ENCODE measurements at regions not wholly inside any gene's neighbourhood (a gene's known extent, or its start where the extent isn't known, plus 50 kb on each side); places are given as distances from the start of the nearest gene placed in this dataset.

DNA sequence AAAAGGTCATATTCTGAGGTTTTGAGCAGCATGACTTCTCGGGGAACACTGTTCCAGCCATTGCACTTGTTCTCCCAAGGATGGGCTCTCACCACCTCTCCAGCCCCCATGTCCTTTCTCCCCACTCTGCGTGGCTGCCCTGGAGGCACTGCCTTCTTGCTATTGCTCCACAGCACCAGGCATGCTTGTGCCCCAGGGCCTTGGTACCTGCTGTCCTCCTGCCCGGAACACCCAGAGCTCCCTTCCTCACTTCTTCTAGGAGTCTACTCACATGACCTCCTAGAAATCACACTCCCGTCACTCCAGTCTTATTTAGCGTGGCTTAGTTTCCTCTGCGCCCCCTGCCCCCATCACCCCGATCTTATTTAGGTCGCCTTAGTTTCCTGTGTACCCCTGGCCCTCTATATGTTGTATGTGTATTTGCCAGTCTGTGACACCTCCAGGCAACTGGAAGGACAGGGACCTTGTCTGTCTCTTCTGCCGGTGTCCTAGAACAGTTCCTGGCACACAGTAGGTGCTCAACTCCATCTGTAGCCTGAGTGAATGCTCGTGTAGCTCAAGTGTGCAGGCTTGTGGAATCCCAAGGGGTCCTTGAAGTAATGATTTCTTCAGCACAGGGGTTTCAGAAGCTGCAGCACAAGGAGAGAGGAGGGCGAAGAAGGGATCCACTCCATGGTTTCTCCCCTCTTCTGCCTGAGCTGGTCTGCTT is 208.6 kb upstream of the CIBAR2 start:
- DNase-seq (ENCODE audit: low spot score): no peak
- TF ChIP-seq, protein P1, sequence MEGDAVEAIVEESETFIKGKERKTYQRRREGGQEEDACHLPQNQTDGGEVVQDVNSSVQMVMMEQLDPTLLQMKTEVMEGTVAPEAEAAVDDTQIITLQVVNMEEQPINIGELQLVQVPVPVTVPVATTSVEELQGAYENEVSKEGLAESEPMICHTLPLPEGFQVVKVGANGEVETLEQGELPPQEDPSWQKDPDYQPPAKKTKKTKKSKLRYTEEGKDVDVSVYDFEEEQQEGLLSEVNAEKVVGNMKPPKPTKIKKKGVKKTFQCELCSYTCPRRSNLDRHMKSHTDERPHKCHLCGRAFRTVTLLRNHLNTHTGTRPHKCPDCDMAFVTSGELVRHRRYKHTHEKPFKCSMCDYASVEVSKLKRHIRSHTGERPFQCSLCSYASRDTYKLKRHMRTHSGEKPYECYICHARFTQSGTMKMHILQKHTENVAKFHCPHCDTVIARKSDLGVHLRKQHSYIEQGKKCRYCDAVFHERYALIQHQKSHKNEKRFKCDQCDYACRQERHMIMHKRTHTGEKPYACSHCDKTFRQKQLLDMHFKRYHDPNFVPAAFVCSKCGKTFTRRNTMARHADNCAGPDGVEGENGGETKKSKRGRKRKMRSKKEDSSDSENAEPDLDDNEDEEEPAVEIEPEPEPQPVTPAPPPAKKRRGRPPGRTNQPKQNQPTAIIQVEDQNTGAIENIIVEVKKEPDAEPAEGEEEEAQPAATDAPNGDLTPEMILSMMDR (IDR thresholded peaks at IDR 0.05; ENCODE audit: unreplicated experiment): no peak
- H3K27me3 Mint-ChIP-seq (ENCODE audit: unreplicated experiment): peaks cover 8% of the 10 kb centered on the region
- H3K27ac Mint-ChIP-seq (ENCODE audit: unreplicated experiment): no peak overlapping the region
- H3K9me3 Mint-ChIP-seq (ENCODE audit: unreplicated experiment): no peaks in the 10 kb centered on the region
- H3K36me3 Mint-ChIP-seq (ENCODE audit: low read depth, unreplicated experiment): no peaks in the 10 kb centered on the region
- H3K4me3 Mint-ChIP-seq (ENCODE audit: unreplicated experiment): no peak overlapping the region
- H3K4me1 Mint-ChIP-seq (ENCODE audit: unreplicated experiment): no peaks in the 10 kb centered on the region

DNA sequence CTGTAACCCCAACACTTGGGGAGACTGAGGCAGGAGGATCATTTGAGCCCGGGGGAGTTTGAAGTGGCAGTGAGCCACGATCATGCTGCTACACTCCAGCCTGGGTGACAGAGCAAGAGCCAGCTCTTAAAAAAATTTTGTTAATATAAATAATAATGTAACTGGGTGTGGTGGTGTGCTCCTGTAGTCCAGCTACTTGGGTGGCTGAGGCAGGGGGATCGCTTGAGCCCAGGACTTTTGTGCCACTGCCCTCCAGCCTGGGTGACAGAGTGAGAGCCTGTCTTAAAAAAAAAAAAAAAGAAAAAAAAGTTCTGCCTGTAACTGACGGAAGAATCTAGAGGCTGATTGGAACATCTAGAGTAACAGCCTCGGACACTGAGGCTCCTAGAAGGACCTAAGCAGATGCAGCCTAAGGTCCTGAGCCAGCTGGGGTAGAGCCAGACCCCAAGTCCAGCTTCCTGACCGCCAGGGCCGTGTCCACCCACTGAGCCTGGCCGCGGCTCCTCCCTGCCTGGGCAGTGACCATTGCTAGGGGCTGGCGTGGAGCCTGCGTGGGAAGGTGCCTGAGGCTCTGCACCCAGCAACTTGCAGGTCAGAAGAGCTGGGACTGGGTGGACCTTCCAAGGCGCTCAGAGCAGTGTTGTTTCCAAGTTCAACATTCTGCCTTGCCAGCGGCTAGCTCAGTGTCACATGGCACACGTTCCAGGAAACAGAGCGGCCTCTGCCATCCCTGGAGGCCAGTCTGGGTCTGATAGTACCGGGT is 209.4 kb upstream of the CIBAR2 start:
- peaks cover 8% of the 10 kb centered on the region for H3K4me1 Mint-ChIP-seq (ENCODE audit: unreplicated experiment)
- TF ChIP-seq, protein P1 (IDR thresholded peaks at IDR 0.05; ENCODE audit: unreplicated experiment): no peak
- no peak overlapping the region for H3K27ac Mint-ChIP-seq (ENCODE audit: unreplicated experiment)
- no peaks in the 10 kb centered on the region for H3K9me3 Mint-ChIP-seq (ENCODE audit: unreplicated experiment)
- peaks cover 8% of the 10 kb centered on the region for H3K27me3 Mint-ChIP-seq (ENCODE audit: unreplicated experiment)
- DNase-seq (ENCODE audit: low spot score): no peak
- H3K4me3 Mint-ChIP-seq (ENCODE audit: unreplicated experiment): no peak overlapping the region
- H3K36me3 Mint-ChIP-seq (ENCODE audit: low read depth, unreplicated experiment): no peaks in the 10 kb centered on the region

DNA sequence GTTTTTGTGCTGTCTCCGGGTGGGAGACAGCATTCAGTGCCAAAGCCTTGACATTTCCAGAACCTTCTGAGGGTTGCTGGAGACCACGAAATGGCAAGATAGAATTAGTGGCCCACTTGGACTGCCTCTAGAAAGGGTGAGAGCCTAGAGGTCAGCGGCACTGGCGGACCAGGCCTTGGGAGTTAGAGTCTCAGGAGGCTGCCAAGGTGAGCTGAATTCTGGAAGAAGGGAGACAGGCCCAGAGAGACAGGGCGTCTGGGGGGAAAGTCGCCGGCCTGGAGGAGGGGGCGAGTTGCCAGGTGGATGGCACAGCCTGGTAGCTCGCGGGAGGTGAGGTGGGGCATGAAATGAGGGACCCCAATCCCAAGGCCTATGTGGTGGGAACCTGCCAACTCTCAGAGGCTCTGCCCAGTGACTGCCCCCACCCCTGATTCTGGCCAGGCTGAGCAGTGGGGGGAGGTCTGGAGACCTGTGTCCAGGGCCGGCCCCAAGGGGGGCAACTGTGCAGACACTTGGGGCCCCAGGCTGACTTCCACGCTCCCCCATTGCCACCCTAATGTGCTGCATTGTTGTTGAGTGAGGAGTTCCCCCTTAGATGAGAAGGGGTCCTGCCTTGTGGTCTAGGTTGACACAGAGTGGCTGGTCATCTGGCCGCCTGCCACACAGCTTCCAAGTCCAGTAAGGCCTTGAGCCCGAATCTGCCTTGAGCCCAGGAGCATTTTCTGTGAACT is 211.1 kb upstream of the CIBAR2 start:
- Mint-ChIP-seq H3K4me1 (ENCODE audit: unreplicated experiment) (peaks cover 20% of the 10 kb centered on the region), H3K9me3 (ENCODE audit: unreplicated experiment) (no peaks in the 10 kb centered on the region), H3K27me3 (ENCODE audit: unreplicated experiment) (peaks cover 13% of the 10 kb centered on the region), H3K36me3 (ENCODE audit: low read depth, unreplicated experiment) (no peaks in the 10 kb centered on the region), H3K27ac (ENCODE audit: unreplicated experiment) (no peak overlapping the region), H3K4me3 (ENCODE audit: unreplicated experiment) (no peak overlapping the region)
- TF ChIP-seq, protein P1 (IDR thresholded peaks at IDR 0.05; ENCODE audit: unreplicated experiment): no peak
- no peak for DNase-seq (ENCODE audit: low spot score)

DNA sequence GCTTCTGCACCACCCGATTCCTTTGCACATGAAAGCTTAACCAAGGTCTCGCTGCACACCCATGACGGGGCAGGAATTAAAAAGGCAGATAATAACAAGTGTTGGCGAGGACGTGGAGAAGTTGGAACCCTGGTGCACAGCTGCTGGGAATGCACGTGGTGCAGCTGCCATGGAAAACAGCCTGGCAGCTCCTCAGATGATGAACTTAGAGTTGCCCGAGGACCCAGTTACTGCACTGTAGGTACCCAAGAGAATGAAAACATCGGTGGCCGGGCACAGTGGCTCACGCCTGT is 211.6 kb upstream of the CIBAR2 start:
- Mint-ChIP-seq H3K4me1 (ENCODE audit: unreplicated experiment) (peaks cover 20% of the 10 kb centered on the region), H3K36me3 (ENCODE audit: low read depth, unreplicated experiment) (no peaks in the 10 kb centered on the region), H3K9me3 (ENCODE audit: unreplicated experiment) (no peaks in the 10 kb centered on the region), H3K27me3 (ENCODE audit: unreplicated experiment) (peaks cover 13% of the 10 kb centered on the region), H3K4me3 (ENCODE audit: unreplicated experiment) (no peak overlapping the region), H3K27ac (ENCODE audit: unreplicated experiment) (no peak overlapping the region)
- TF ChIP-seq, protein P1 (IDR thresholded peaks at IDR 0.05; ENCODE audit: unreplicated experiment): no peak
- DNase-seq (ENCODE audit: low spot score): no peak

All from endothelial cell (in vitro differentiated cells).